HG03575 (cell line): ENCODE measurements at regions not wholly inside any gene's neighbourhood (a gene's known extent, or its start where the extent isn't known, plus 50 kb on each side); places are given as distances from the start of the nearest gene placed in this dataset.

Experiments used
- ATAC-seq: cut with Tn5 transposase; IDR thresholded peaks from one replicate; pipeline ENCODE4 v1.9.1; 2021; ENCODE audit not compliant: unreplicated experiment, insufficient number of reproducible peaks, low FRiP score; ENCODE audit errors: extremely low read depth

DNA sequence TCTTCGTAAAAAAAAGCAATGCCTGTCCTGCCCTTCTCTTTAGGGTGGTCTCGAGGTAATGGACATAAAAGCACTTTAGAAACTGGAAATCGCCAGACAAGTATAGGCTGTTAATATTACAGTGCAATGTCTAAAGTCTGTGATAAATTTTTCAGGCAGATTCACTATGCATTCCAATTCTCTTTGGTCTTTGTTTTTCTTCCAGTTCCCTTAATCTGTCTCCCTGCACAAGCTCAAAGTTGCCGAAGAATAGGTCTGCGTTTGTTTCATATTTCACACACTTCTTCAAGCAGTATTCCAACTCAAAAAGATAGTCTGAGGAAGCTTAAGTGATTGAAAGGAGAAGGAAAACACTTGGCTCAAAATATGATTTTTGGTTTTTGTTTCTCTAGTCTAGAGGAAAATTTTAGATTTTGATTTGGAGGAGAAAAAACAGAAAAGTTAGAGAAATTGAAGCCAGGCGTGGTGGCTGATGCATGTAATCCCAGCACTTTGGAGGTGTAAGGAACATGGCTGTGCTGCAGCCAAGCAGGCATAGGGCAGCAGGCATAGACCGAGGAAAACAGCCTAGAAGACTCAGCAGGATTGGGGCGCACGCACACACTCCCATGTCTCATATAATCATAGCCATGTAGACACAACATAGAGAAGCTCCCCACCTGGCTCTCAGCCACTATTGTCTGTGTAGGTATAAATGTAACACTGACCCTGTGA is 96.2 kb upstream of the TMPO start:
- ATAC-seq: no peak

DNA sequence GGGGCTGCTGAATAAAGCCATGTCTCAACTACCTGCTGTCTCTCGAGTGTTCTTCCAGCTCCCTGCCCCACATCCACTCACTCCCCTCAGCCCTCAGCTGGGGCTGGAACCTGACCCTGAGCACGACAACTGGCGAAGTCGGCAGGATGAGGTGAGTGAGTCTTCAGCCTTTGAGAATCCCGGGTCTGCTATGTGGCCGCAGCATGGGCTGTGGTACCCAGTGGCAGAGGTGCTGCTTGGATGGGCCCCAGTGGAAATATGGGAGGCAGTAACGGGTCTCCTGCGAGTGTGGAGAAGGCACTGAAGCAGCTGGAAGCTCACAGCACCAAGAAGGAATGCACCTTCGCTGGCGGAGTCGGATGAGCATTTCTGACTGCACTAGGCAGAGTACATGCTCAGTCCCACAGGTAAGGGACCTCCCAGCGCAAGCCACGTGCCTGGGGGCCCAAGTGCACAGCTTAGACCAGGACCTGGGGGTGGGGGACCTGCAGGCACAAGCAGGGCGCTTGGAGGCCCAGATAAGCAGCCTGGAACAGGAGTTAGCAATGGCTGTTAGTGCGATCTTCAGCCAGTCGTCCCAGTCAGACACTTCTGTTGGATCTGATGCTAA is 95.5 kb upstream of the TMPO start:
- ATAC-seq: no peak

DNA sequence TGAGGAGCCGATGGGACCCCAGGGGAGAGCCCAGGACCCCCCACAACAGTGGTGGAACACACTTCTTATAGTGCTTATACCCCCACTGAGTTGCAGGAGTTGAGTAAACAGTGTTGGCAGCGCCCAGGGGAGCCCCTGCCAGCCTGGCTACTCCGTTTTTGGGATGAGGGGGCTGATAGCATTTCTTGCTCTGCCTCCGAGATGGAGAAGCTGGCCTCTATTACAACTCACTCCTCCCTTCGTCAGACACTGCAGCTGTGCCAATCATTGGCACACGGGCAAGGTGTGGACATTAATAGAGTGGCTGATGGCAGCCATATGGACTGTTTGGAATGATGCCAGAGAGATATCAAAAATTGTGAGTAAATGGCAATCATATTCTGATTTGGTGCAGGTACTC is 94.9 kb upstream of the TMPO start:
- ATAC-seq: no peak

DNA sequence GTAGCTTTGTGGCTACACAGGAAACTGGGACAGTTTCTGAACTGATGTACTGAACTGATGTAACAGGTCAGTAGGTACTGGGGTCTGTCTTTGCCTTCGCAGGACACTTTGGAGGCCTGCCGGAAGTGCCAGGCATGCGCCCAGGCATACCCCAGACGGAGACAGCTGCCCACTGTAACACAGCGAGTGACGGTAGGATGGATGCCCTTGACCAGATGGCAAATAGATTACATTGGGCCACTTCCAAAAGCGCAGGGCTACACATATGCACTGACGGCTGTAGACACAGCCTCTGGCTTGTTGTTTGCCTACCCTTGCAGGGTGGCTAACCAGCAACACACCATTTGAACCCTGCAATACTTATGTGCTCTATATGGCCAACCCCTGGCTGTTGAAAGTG is 94.1 kb upstream of the TMPO start:
- no peak for ATAC-seq

DNA sequence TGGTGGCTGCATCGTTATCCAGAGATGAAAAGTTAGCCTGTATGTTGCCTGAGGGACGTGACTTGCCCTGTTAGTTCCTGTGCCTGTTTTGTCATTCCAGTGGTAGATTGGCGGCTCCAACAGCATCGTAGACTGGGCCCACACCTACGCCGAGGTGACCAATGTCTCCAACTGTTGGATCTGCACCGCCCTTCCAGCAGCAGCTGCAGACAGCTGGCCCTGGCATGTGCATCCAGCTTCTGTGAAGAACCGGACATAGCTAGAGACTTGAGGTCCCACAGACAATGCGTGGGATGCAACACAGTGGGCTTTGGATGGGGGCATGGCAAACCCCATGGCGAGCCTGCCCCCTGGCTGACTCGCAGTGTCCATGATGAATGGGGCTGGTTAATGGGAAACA is 93.0 kb upstream of the TMPO start:
- ATAC-seq: no peak

DNA sequence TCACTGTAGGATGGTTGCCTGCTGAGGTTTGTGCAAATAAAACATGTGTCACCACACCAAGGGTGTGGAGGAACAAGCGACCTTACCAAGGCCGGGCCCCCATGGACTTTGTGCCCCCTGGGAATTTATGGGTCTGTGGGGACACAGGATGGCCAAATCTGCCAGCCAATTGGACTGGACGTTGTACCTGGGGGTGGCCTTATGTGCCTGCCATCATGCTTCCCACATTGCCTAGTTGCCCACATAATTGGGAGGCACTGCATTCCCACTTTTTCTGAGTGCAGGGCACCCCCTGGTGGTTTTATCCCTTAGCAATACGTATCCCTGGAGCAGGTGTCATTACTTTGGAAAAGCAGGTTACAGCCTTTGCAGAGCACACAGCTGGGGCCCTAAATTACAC is 92.6 kb upstream of the TMPO start:
- ATAC-seq: no peak

DNA sequence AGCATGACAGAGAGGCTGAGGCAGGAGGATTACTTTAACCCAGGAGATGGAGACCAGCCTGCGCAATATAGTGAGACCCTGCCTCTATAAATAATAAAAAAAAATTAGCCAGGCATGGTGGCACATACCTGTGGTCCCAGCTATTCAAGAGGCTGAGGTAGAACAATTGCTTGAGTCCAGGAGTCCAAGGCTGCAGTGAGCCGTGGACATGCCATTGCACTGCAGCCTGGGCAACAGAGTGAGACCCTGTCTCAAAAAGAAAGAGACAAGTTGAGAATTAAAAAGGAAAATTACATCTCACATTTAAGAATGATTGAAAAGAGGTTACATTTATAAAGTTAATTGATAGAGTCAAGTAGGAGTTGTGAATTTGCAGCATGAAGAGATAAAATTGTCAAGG is 91.4 kb upstream of the TMPO start:
- no peak for ATAC-seq

DNA sequence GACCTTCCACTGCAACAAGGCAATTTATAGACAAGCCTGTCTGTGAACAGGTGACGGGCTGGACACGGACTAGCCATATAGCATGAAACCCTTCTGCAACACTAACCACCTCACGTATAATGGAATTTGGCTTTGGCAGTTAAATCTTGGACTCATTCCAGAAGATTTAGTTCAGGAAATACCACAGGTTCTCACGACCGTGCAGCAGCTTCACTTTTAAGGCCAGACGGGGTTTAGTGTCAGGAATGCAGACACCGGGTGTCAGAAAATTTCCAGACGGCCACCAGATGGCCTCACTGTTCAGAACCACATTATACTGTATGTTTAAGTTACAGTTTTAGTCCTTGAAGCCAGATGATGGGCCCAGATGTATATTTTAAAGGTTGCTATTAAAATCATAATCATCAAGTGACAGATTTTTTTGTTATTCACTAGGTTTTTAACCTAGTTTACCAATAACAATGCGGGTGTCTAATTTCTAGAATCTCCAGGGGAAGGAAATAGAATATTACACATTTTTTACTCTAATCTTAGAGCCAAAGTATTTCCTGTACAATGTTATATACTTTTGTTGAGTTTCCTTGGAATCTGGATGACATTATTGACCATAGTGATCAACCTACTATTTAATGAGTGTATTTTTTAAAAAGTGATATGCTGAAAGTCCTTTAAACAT is 90.5 kb upstream of the TMPO start:
- peak; percentile 71 for ATAC-seq

DNA sequence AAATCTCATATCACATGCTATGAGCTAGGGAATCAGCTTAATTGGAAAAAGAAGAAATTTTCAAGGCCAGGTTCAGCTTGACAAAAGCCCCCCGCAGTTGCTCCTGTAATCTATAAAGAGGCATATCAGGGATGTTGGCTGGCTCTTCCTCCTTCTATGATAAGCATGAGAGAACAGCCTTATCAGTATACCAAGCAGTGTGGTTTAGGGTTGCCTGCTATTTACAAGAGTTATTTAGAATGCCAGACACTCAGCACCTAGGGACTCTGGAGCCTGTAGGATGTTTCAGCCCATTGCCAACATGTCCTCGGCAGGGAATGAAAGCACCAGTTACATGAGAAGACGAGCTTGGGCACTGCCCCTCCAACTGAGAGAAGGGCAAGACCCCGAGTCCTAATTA is 89.5 kb upstream of the TMPO start:
- ATAC-seq: no peak

DNA sequence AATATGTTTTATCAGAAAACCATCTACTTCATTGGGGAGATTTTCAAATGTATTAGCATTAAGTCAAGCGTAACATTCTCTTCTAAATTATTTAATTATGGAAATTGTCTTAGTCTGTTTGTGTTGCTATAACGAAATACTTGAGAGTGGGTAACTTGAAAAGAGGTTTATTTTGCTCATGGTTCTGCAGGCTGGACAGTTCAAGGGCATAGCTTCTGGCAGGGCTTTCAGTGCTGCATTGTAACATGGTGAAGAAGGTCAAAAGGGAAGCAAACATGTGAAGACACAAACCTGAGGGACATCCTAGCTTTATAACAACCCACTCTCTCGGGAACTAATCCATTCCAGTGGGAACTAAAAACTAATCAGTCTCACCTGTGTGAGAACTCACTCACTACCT is 84.3 kb upstream of the TMPO start:
- ATAC-seq: no peak

DNA sequence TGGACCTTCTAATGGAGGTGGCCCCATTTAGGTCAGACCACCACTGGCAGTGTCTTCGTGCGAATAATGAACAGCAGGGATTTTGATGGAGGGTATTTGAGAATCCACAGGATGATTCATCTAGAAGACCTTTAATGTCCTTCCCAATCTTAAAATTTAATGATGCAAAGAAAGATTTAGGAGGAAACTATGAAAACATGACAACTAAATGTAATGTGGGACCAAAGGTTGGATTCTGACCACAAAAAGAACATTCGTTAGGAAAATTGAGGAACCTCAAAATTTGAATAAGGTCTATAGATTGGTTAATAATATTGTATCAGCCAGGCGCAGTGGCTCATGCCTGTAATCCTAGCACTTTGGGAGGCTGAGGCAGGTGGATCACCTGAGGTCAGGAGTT is 78.2 kb upstream of the TMPO start:
- ATAC-seq: no peak

DNA sequence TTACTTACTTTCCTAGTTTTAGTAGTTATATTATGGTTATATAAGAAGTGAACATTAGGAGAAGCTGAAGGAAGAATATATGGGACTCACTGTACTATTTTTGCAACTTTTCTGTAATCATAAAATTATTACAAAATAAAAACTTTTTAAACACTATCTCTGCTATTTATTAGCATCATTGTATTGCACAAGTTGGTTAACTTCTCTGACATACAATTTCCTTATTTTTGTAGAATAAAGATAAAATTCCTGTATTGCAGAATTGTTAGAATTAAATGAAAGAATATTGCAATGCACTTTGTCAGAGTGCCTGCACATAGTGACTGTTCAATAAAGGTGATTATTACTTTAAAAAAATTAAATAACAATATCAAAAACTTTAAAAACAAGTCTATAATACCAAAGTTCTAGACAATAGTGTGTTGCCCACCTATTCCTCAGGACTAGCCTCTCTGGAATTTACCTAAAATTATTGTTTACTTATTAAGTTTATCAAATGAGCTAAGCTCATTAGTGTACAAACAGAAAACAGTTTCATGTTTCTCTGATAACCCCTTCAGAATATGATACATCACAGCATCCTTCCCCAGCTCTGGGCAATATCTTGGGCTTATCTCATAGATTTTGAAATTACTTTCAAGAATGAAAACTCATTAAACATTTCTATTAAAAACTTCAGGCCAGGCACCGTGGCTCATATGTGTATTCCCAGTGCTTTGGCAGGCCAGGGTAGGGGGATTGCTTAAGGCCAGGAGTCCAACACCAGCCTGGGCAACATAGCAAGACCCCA is 77.4 kb upstream of the TMPO start:
- ATAC-seq: no peak

DNA sequence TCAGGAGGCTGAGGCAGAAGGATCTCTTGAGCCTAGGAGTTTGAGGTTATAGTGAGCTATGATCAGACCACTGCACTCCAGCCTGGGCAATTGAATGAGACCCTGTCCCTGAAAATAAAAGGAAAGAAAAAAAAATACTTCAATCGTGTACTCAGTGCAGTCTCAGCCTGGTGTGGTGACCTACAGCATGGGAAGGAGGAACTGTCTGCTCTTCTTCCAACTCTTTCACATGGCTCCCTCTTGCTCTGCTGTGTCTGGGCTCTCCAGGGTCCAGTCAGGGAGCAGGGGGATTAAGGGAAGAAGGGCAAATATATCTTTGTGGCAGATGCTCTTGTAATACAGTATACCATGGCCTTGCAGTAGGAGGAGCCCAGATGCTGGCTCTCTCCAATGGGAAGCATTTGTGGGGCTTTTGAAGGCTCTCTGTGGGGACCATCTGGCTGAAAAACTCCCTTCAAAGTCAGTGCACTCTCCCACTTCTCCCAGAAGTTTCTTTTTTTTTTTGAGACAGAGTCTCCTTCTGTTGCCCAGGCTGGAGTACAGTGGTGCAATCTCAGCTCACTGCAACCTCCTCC is 76.6 kb upstream of the TMPO start:
- ATAC-seq: no peak

DNA sequence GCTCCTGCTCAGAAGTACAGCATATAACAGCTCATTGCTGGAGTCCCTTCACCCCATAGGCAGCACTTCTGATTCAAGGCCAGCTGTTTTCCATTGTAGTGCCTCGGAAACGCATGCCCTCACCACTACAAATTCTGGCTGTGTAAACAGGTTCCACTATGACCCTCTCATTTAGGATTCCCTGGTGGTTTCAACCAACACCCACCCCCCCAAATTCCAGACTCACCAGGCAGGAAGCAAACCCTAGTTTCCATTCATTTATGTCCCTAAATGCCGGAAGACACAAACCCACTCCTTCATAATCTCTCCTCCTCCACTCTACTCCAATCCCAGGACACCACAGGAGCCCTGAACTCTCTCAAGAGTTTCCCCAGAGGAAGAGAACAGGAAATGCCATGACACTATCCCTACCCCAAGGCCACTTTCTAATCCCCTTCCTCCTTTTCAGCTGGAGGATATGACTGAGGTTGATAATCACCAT is 75.9 kb upstream of the TMPO start:
- ATAC-seq: no peak

DNA sequence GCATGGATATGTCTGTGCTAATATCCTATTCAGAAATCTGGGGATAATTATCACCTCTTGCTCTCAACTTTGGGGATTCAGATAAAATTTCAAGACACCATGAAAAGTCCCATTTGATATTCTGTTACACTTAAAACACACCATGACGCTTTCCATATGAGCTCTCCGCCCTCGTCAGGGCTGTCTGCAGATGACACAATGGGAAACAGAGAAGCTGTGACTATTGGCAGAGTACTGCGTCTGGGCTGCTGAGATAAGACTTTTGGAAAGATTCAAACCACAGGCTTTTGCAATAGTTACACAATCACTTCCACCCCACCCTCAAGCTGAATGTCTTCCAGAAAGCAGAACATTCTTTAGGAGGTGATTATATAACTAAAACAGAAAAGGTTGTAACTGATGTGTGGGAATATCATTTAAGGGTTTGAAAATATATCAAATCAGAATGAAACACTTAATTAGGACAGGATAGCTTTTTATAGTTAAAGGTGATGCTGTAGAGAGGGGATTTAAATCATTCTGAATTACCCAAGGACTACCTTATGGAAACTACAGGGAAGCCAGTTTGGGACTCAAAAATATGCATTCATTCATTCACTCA is 75.3 kb upstream of the TMPO start:
- ATAC-seq: no peak

DNA sequence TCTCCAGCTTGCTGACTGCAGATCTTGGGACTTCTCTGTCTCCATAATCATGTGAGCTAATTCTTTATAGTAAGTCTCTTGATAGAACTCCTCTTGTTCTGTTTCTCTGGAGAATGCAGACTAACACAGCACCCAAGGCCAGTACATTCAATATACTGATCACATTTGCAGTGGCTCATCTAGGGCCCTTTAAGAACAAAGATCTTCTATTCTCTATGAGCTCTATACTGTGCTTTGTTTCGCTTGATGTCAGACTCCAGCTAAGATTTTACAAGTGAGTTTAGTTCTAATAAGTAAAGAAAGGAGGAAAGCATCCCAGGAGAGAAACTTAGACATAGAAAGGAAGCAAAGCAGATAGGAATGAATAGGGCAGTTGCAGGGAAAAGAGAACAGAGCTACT is 69.3 kb upstream of the TMPO start:
- ATAC-seq: no peak

DNA sequence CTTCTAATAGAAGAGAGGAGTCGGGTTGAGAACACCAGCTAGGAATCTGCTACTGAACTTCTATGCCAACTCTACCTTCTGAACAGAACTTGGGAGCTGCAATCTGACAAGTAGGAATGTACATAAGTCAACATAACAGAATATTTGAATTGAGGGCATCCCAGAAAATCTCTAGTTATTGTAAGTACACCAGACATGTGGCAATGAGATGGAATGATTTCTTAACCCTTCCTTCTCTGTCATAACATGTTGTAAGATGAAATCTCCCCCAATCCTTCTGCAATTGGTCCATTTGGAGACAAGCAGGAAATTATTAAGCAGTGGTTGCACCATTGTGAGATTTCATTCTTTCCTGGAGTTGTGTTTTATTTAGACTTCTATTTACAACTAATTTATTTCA is 68.7 kb upstream of the TMPO start:
- ATAC-seq: no peak

DNA sequence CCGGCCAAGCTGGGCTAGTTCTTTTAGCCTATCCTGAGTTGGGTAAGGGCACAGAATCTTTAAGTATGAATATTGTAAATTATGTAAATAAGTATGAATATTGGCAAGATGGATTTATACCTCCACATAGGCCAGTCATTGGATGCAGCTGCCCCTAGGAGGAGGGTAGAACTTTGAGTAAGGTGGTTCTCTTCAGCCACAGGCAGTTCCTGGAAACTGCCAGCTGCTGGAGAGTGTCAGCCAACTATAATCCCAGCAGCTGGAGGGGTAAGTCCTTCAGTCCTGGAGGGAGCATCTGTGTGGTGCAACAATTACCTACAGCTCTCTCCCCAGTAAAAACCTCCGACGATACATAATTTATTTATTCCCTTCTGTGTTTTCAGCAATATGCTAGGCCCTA is 65.8 kb upstream of the TMPO start:
- no peak for ATAC-seq

DNA sequence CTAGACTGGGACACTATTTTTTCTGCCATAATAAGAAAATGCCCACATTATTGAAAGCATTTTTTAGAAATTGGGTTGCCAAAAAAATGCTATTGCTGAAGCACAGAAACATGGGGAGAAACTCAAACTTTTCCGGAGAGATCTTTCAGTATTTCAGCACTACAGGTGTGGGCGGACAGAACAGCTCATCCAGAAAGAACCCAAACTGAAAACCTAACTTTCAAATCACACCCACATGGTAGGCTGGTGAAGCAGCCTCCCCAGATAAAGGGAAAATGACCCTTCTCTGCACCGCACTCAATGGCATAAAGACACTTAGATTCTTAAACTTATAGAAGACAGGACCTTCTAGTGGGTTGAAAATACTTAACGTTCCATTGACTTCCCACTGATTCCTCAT is 62.3 kb upstream of the TMPO start:
- ATAC-seq: no peak
